A549 (cell line): ENCODE measurements at regions not wholly inside any gene's neighbourhood (a gene's known extent, or its start where the extent isn't known, plus 50 kb on each side); places are given as distances from the start of the nearest gene placed in this dataset.

Source experiments
- BHLHE40 ChIP-seq: IDR thresholded peaks from 2 replicates; pipeline ENCODE4 v1.6.1; 2012; ENCODE audit warnings: low read depth, low read length, inconsistent platforms
- CHD2 ChIP-seq: fragments of 150-350 bp; IDR thresholded peaks from 2 replicates; pipeline ENCODE4 v1.6.1; 2014; ENCODE audit warnings: low read length; ENCODE audit not compliant: partially characterized antibody
- CTCF ChIP-seq: fragments of >200 bp; sonication (Bioruptor Twin); formaldehyde crosslinking; IDR thresholded peaks from 3 replicates; pipeline ENCODE4 v1.5.1; 2016
- ELK1 ChIP-seq: fragments of 150-350 bp; IDR thresholded peaks from 2 replicates; pipeline ENCODE4 v1.6.1; 2014; ENCODE audit warnings: low read depth, mild to moderate bottlenecking, low read length
- EP300 ChIP-seq, 2 experiments: fragments of >200 bp; sonication (Bioruptor Twin); formaldehyde crosslinking; IDR thresholded peaks; 2 replicates in 1 of 2; 3 replicates in 1 of 2; pipeline ENCODE4 v1.6.1; 2016 to 2017
- FOSL2 ChIP-seq, 2 experiments: fragments of 450-650 bp in 1 of 2; fragments of >200 bp in 1 of 2; sonication (Bioruptor Twin) in 1 of 2; formaldehyde crosslinking; IDR thresholded peaks; 2 replicates each; pipeline versions ENCODE4 v1.5.0 to v1.6.1; 2016 to 2020; ENCODE audit warnings: mild to moderate bottlenecking in 1 of 2, moderate library complexity in 1 of 2
- HDAC2 ChIP-seq: fragments of 200-600 bp; sonication (generic); IDR thresholded peaks from 2 replicates; pipeline ENCODE4 v1.6.1; 2016
- PHF8 ChIP-seq: fragments of 200-600 bp; sonication (generic); IDR thresholded peaks from 2 replicates; pipeline ENCODE4 v1.6.1; 2016; ENCODE audit warnings: low read depth, mild to moderate bottlenecking, antibody characterized with exemption, moderate library complexity, borderline replicate concordance
- POLR2A ChIP-seq: IDR thresholded peaks from 2 replicates; pipeline ENCODE4 v1.6.1; 2012; ENCODE audit warnings: mild to moderate bottlenecking, low read length
- POLR2AphosphoS2 ChIP-seq: conservative IDR thresholded peaks from 2 replicates; pipeline ENCODE4 v1.6.1; 2012; ENCODE audit warnings: low read length, improper control_type of control experiment, inconsistent platforms
- RAD21 ChIP-seq, 2 experiments: fragments of >200 bp in 1 of 2; sonication (Bioruptor Twin) in 1 of 2; formaldehyde crosslinking in 1 of 2; IDR thresholded peaks in 1 of 2; conservative IDR thresholded peaks in 1 of 2; 2 replicates in 1 of 2; 3 replicates in 1 of 2; pipeline ENCODE4 v1.6.1; 2012 to 2018; ENCODE audit warnings: inconsistent platforms in 1 of 2
- RFX5 ChIP-seq: fragments of 450-650 bp; IDR thresholded peaks from 2 replicates; pipeline ENCODE4 v1.7.1; 2014; ENCODE audit warnings: antibody characterized with exemption, mild to moderate bottlenecking, moderate library complexity
- TF ChIP-seq, protein P1 (sequence below): fragments of 200-600 bp; sonication (generic); IDR thresholded peaks from 2 replicates; pipeline ENCODE4 v1.6.1; 2016; ENCODE audit warnings: antibody characterized with exemption, mild to moderate bottlenecking, moderate library complexity

GRCh38 chr2:64363848-64364247 lies 90.1 kb upstream of the LGALSL start:
- TF ChIP-seq POLR2A (no peak), CTCF (no peak), POLR2AphosphoS2 (no peak), HDAC2 (no peak), CHD2 (no peak), RAD21 (conservative IDR thresholded peaks at IDR 0.05 in 1 of 2, IDR thresholded peaks at IDR 0.05 in 1 of 2) (no peak), EP300 (IDR thresholded peaks at IDR 0.05) (no peak), BHLHE40 (no peak), PHF8 (no peak), ELK1 (no peak), RFX5 (no peak), FOSL2 (IDR thresholded peaks at IDR 0.05) (no peak), FOSL2 (CRISPR knock-in tag; IDR thresholded peaks at IDR 0.05) (no peak)
- TF ChIP-seq, protein P1, sequence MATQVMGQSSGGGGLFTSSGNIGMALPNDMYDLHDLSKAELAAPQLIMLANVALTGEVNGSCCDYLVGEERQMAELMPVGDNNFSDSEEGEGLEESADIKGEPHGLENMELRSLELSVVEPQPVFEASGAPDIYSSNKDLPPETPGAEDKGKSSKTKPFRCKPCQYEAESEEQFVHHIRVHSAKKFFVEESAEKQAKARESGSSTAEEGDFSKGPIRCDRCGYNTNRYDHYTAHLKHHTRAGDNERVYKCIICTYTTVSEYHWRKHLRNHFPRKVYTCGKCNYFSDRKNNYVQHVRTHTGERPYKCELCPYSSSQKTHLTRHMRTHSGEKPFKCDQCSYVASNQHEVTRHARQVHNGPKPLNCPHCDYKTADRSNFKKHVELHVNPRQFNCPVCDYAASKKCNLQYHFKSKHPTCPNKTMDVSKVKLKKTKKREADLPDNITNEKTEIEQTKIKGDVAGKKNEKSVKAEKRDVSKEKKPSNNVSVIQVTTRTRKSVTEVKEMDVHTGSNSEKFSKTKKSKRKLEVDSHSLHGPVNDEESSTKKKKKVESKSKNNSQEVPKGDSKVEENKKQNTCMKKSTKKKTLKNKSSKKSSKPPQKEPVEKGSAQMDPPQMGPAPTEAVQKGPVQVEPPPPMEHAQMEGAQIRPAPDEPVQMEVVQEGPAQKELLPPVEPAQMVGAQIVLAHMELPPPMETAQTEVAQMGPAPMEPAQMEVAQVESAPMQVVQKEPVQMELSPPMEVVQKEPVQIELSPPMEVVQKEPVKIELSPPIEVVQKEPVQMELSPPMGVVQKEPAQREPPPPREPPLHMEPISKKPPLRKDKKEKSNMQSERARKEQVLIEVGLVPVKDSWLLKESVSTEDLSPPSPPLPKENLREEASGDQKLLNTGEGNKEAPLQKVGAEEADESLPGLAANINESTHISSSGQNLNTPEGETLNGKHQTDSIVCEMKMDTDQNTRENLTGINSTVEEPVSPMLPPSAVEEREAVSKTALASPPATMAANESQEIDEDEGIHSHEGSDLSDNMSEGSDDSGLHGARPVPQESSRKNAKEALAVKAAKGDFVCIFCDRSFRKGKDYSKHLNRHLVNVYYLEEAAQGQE = no peak
